ENCODE measurements at regions not wholly inside any gene's neighbourhood (a gene's known extent, or its start where the extent isn't known, plus 50 kb on each side); places are given as distances from the start of the nearest gene placed in this dataset.
"Not testable (repeated sequence)": the region's sequence is repeated elsewhere in the genome, so short reads cannot be mapped to it uniquely, and the experiment has no call there.

DNA sequence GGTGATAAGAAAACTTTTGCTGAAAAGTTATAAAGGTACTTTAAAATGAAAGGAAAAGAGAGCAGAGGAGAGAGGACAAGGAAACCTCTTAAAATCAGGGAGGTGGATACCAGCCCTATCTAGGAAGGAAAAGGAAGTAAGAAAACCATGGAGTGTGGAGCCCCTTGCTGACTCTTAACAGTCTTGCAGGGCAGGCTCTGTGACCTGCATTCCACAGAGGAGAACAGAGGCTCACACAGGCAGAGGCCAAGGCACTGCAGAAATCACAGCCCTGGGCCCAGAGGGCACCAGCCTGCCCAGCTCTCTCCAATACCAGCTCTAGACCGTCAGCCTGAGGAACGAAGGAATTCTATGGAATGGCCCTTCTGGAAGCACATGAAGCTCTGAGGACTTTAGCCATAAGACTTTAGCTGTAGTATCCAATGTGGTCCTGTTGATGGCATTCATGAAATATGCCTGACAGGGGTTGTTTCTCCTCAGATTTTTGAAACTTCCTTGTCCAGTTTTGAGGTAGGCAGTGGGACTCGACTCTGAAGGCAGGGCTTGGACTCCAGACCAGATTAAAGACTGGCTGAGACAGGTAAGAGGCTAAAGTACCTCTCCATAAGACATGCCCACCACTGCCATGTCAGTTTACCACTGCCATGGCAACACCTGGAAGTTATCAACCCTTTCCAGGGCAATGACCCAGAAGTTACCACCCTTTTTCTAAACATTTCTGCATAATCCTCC, 216.3 kb downstream of the ANAPC1 start:
- H3K27ac ChIP-seq, result no peak overlapping the region
- TF ChIP-seq, protein P1, sequence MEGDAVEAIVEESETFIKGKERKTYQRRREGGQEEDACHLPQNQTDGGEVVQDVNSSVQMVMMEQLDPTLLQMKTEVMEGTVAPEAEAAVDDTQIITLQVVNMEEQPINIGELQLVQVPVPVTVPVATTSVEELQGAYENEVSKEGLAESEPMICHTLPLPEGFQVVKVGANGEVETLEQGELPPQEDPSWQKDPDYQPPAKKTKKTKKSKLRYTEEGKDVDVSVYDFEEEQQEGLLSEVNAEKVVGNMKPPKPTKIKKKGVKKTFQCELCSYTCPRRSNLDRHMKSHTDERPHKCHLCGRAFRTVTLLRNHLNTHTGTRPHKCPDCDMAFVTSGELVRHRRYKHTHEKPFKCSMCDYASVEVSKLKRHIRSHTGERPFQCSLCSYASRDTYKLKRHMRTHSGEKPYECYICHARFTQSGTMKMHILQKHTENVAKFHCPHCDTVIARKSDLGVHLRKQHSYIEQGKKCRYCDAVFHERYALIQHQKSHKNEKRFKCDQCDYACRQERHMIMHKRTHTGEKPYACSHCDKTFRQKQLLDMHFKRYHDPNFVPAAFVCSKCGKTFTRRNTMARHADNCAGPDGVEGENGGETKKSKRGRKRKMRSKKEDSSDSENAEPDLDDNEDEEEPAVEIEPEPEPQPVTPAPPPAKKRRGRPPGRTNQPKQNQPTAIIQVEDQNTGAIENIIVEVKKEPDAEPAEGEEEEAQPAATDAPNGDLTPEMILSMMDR (conservative IDR thresholded peaks at IDR 0.05), result no peak; the same call in 1 of the 2 replicates
- no peak for TF ChIP-seq ZFX (IDR thresholded peaks at IDR 0.05)

DNA sequence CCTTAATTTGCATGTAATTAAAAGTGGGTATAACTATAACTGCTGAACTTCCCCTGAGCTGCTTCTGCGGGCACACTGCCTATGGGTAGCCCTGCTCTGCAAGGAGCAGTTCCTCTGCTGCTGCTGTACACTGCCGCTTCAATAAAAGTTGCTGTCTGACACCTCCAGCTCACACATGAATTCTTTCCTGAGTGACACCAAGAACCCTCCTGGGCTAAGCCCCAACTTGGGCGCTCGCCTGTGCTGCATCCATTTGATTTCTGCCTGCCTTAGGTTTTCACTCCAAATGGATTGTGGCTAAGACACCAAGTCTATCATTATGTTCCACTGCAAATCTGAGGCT, 215.7 kb downstream of the ANAPC1 start:
- no peak overlapping the region for H3K27ac ChIP-seq
- TF ChIP-seq, protein P1 (conservative IDR thresholded peaks at IDR 0.05), result no peak
- no peak for TF ChIP-seq ZFX (IDR thresholded peaks at IDR 0.05)

DNA sequence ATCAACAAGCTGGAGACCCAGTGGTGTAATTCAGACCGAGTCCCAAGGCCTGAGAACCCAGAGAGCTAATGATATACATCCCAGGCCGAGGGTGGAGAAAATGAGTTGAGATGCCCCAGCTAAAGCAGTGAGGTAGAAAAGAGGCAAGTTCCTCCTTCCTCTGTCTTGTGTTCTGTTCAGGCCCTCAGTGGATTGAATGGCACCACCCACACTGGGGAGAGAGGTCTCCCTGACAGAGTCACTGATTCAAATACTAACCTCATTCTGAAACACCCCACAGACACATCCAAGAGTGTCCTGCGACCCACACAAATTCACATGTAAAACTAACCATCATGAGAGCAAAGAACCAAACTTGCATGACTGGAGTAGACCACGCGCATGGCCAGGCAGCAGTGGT, 215.3 kb downstream of the ANAPC1 start:
- H3K27ac ChIP-seq, result no peak overlapping the region
- no peak for TF ChIP-seq ZFX (IDR thresholded peaks at IDR 0.05)
- TF ChIP-seq, protein P1 (conservative IDR thresholded peaks at IDR 0.05), result no peak

DNA sequence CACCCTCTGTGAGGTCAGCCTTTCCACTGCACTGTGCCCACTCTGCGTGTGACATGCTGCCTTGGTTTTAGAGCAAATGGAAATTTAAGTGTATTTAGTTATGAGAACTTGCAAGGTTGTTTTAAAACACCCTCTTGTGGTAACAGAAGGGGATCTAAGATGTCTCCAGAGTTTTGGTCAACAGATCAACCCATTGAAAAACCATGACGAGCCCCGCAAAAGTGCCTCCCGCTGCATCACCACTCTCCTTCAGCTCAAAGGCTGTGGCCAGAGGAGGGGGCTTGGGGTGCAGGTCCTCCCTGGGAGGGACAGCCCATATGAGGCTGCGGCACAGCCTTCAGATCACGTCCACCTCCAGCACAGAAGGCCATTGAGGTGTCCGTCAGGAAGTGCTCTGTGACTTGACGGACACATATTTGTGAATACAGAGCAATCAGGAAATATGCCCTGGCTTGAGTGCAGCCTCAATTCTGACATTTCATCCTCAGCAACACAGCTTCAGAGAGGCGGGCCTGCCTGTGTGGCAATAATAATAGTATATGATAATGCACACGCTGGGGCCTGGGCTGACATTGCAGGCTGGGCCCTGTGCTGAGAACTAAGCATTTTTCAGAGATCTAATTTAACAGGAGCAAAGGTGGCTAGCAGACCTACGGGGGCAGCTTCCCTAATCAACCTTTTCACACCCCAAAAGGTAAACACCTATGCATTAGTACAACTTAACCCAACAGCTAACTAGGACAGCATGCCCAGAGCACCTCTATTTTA, 213.9 kb downstream of the ANAPC1 start:
- H3K27ac ChIP-seq, result no peak overlapping the region
- no peak for TF ChIP-seq ZFX (IDR thresholded peaks at IDR 0.05)
- TF ChIP-seq, protein P1 (conservative IDR thresholded peaks at IDR 0.05), result no peak

DNA sequence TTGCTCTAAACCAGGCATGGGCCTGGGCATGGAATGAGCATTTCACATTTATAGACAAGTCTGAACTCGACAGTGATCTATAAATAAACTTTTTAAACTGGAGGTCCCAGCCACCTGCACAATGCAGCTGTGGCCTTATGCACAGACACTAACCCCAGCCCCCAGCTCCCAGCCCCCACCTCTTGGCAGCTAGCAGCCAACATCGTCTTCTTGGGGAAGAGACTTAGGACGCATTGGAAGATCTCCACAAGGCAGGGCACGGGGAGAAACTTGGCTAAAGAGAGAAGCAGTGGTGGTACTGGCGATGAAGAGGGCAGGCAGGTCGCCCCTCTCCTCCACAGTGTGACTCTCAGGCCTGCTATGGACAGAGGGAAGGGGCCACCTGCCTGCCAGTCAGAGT, 213.2 kb downstream of the ANAPC1 start:
- no peak overlapping the region for H3K27ac ChIP-seq
- no peak for TF ChIP-seq ZFX (IDR thresholded peaks at IDR 0.05)
- TF ChIP-seq, protein P1 (conservative IDR thresholded peaks at IDR 0.05), result no peak

DNA sequence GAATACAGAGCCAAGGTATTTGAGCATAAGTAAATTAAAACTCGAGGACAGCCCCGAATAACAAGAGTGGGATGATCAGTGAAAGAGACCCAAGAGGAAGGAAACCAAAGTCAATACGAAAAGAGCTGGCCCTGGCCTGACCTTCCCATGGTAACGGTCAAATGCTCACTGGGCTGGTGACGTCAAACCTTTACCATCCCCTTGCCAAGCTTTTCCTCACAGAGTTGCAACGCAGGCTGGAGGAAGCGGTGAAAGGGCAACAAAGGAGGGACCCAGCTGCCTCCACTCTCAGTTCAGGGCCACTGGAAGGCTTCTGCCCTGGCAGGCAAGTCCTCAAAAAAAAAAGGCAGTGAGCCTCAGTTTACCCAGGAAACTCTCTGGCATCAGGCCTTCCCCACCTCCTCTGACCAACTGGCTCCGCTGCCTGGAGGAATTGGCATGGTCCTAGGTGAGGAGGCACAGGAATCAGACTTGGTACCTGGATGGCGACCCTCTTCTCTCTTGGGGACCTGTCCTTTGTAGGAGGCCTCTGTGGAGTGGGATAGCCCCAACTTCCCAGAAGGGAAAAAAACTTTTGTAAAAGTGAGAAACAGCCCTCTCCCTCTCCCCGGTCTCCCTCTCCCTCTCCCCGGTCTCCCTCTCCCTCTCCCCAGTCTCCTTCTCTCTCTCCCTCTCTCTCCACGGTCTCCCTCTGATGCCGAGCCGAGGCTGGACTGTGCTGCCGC, 212.4 kb downstream of the ANAPC1 start:
- H3K27ac ChIP-seq, result no peak overlapping the region
- TF ChIP-seq ZFX (IDR thresholded peaks at IDR 0.05), result no peak
- TF ChIP-seq, protein P1 (conservative IDR thresholded peaks at IDR 0.05), result no peak

DNA sequence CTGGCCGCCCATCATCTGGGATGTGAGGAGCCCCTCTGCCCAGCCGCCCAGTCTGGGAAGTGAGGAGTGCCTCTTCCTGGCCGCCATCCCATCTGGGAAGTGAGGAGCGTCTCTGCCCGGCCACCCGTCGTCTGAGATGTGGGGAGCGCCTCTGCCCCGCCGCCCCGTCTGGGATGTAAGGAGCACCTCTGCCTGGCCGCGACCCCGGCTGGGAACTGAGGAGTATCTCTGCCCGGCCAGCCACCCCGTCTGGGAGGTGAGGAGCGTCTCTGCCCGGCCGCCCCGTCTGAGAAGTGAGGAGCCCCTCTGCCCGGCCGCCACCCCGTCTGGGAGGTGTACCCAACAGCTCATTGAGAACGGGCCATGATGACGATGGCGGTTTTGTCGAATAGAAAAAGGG, 211.4 kb downstream of the ANAPC1 start:
- H3K27ac ChIP-seq, result not testable (repeated sequence)
